ENCODE measurements at regions not wholly inside any gene's neighbourhood (a gene's known extent, or its start where the extent isn't known, plus 50 kb on each side); places are given as distances from the start of the nearest gene placed in this dataset.

DNA sequence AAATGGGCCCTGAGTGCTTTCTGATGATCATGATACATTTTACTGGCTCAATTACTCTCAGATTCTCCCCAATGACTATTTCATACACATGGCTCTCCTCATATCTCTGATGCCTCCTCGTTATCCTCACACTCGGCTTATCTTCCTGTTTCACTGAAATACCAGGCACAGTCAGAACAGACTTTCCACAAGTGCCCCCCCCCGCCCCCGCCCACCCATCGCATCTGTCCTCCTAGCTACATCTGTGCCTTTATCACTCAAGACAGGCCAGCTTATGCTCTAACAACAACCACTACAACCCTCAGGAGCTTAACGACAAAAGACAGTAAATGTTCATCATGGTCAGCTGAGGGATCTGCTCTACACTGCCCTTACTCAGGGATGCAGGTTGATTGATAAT is 610.6 kb upstream of the DIPK2B start:
- no peak for TF ChIP-seq EZH2 (IDR thresholded peaks at IDR 0.05)
- TF ChIP-seq, protein P1, sequence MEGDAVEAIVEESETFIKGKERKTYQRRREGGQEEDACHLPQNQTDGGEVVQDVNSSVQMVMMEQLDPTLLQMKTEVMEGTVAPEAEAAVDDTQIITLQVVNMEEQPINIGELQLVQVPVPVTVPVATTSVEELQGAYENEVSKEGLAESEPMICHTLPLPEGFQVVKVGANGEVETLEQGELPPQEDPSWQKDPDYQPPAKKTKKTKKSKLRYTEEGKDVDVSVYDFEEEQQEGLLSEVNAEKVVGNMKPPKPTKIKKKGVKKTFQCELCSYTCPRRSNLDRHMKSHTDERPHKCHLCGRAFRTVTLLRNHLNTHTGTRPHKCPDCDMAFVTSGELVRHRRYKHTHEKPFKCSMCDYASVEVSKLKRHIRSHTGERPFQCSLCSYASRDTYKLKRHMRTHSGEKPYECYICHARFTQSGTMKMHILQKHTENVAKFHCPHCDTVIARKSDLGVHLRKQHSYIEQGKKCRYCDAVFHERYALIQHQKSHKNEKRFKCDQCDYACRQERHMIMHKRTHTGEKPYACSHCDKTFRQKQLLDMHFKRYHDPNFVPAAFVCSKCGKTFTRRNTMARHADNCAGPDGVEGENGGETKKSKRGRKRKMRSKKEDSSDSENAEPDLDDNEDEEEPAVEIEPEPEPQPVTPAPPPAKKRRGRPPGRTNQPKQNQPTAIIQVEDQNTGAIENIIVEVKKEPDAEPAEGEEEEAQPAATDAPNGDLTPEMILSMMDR (IDR thresholded peaks at IDR 0.05) = no peak
- TF ChIP-seq EZH2phosphoT487 (IDR thresholded peaks at IDR 0.05) = no peak

Data from neural progenitor cell (in vitro differentiated cells).